HG03460 (cell line): ENCODE measurements at regions not wholly inside any gene's neighbourhood (a gene's known extent, or its start where the extent isn't known, plus 50 kb on each side); places are given as distances from the start of the nearest gene placed in this dataset.
A peak's percentile ranks its signal among the peaks of the same experiment; 100 is the strongest.
"Not testable (repeated sequence)": the region's sequence is repeated elsewhere in the genome, so short reads cannot be mapped to it uniquely, and the experiment has no call there.

ENCODE experiments used
- ATAC-seq: cut with Tn5 transposase; IDR thresholded peaks from one replicate; pipeline ENCODE4 v1.9.1; 2021; ENCODE audit not compliant: unreplicated experiment

DNA sequence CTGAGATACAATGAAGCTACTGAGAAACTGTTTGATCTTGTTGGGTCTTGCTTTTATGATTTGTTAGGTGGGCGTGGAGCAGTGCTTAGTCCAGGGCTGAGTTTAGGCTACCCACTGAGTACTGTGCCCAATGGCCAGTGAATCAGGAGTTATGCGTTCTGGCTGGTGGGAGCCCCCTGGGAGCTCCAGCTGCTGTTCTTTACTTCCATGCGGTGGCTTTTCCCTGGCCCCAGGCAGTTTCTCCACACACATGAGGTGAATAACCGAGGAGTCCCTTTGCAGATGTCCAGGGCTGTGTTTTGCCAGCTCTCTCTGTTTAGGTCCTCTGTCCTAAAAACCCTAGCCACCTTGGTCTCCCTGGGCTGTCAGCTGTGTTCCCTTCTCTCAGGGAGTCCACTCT is 106.5 kb downstream of the KLF13 start:
- no peak for ATAC-seq

DNA sequence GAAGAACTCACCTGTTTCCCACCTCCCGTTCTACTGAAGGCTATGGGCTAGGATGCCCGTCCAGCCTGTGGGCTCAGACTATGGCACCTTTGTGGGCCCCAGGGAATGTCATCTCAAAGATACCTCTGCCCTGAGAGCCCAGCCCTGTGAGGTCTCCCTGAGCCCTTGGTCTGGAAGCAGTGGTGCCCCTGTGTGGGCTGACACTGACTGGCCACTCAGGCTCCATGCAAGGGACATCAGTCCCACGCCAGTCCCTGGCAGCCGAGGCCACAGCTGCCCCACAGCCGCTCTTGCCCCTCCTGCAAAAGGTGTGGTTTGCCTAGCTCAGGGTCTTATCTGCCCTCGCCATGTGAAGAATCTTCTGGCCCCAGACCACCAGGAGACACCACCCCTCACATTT is 106.9 kb downstream of the KLF13 start:
- ATAC-seq: no peak

DNA sequence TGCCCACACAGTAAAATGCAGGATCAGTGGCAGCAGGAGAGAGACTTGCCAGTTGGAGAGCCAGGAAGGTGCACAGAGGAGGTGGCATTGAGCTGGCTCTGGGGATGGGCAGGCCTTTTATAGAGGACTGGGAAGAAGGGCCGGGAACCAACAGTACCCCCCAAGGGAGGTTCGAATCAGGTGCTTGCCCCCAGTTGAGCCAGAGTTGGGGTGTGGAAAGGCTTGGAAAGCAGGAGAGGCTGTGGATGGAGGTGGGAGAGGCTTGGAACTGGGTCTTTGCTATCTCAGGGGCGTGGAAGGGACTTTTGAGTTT is 107.6 kb downstream of the KLF13 start:
- no peak for ATAC-seq

DNA sequence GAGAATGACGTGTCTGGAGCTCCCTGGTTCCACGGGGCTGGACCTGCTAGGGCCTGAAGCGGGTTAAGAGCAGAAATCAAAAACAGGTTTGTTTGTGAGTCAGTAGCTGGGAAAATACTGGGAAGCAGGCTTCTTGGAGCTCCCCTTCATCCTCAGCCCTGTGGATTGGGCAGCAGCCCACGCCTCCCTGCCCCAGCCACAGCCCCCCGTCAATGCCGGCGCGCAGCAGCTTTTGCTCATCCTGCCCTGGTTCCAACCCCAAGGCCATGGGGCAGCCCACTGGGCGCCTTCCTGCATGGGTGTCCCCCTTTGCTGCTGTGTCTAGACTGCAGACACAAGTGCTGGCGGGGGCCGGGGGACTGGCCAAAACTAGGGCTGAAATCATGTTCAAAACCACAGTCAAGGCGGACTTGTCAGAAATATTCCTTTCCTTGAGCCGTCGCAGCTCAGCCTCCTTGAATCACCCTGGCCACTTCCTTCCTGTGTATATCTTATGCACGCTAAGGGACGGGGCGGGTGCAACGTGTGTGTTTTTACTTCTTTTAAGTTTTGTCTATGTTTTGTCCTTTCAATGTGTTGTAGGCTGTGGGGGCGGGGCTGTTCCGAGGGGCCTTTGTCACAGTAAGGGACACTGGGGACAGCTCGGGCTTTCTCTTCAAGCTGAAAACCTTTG is 108.1 kb downstream of the KLF13 start:
- peak; percentile 40 for ATAC-seq

DNA sequence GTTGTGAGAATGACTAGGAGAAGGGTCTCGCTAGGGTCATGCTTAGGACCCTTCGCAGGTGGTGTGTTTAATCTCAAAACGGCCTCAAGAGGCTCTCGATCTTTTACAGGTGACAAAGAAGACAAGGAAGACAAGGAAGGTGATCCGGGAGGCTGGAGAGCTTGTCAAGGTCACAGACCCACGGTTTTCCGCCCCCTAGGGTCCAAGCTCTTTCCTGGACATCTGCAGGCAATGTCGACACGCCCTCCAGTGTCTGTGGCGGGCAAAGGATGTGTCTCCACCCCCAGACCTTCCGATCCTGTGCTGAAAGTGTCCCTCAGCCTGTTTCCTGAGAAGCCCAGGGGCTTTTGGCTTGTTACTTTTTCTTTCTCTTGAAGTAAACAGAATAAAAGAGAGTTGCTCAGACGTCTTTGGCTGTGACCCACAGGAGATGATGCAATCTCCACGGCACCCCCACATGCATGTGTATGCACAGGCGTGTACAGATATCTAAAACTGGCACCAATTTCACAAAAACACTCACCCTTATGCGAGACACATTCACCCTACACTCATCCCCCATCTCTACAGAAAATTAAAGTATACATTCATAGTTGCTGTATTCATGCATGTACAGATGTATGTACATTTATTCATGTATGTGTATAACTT is 108.8 kb downstream of the KLF13 start:
- peak; percentile 53 for ATAC-seq

DNA sequence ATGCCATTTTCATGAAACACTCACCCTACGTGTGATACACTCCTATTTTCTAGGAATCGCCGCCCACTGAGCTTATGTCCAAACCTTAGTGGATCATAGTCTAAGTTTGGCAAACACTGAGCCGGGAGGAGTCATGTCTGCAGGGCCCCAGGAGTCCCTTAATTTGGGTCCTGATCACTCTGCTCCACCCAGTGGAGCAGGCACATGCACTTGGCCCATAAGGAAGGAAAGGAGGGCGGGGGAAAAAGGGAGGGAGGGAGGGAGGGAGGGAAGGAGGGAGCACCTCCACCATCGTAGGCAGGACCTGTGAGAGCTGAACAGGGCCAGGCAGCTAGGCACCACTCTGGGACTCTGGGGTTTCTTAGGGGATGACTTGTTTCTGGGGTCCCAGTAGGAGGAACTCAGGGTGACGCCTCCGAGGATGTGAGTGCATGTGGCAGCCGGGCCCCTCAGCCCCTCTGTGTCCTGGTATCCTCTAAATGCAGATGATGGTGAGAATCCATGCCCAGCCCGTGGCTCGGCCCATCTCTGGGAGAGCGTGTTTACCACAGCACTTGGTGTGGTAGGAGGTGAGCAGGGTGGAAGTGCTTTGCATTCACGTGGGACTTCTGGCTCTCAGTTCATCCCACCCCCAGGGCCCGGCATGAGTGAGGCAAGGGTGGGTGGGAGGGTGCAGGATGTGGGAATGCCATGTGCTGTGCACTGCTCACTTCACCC is 109.4 kb downstream of the KLF13 start:
- no peak for ATAC-seq

DNA sequence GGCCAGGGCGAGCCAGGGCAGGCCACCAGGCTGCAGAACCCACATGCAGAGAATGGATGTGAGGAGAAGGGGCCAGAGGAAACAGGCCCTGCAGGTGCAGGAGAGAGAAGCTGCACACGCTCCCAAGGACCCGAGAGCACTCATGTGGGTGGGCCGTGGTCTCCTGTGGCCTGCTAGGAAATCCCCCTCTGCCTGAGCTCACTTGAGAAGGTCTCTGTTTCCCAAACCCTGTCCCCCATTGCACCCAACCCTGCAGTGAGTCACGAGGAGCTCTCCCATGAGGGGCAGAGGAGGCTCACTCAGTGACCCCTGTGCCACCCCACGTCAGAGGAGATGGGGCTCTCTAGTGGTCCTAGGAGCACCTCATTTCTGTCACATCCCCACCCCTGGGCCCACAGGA is 111.1 kb downstream of the KLF13 start:
- no peak for ATAC-seq

DNA sequence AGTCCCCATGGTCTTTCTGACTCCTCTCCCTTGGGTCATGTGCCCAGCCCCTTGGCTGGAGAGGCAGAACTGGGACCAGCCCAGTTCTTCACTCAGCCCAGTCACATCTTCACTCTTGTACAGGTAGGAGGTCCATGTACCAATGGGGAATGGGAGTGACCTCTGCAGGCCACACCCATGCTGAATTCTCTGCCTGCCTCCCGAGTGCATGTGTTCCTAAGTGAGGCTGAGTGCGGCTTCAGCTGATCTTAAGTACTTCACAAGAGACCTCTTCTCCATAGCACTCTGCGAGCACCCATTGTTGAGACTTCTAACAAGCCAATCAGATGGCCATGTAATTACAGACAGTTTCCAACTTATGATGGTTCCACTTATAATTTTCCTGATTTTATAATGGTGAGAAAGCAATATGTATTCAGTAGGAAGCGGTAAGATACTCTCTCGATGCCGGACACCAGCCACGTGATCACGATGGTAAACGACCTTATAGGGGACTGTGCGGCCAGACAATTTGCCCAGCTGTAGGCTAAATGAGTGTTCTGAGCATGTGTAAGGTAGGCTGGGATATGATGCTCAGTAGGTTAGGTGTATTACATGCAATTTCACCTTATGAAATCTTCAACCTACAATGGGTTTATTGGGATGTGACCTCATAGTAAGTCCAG is 112.1 kb downstream of the KLF13 start:
- no peak for ATAC-seq

DNA sequence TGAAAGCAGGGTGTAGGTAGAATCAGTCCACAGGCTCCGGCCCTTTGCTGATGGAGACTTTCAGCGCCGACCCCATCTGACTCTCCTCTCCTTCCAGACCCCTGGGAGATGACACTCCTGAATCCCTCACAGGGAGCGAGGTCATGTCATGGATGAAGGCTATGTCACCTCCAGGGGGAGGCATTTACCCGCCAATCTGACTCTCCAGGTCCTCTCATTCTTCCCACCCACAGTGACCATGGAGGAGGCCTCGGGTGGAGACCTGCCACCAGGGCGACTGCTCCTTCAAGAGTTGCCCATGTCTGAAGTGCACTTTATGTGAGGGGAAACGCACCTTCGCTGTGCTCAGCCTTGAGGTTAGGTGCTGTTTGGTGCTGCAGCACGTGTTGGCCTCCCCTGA is 112.7 kb downstream of the KLF13 start:
- no peak for ATAC-seq

DNA sequence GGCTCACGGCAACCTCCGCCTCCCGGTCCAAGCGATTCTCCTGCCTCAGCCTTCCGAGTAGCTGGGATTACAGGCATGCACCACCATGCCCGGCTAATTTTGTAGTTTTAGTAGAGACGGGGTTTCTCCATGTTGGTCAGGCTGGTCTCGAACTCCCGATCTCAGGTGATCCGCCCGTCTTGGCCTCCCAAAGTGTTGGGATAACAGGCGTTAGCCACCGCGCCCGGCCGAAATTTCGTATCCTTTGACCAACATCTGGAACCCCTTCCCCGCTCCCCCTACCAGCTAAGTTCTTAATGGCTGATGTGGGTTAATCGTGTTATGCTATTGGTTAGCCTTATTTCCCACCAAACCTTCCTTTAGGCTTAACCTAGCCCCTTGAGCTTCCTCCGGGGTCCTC is 113.6 kb downstream of the KLF13 start:
- ATAC-seq: not testable (repeated sequence)

DNA sequence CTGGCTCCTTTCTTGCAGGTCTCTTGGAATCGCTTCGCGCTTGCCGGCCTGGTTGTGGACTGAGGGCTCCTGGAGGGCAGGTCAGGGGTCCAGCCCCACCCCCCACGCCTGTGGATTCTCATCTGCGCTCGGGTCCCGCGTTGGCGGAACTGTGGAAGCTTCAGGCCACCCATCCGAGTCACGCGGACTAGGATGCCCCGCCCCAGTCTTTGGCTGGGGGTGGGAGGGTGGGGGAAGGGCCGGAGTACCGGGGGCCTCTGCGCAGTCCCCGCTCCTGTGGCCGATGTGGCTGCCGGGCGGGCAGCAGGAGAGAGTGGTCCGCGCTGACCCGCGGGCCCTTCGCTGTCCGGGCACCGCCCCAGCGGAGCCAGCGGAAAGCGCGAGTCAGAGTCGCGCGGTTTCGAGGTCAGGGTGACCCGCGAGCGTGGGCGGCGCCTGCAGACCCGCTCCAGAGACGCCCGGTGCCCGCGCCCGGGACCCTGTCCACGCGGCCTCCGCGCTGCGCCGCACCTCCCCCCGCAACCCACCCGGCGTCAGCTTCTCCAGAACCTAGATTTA is 114.2 kb downstream of the KLF13 start:
- no peak for ATAC-seq

DNA sequence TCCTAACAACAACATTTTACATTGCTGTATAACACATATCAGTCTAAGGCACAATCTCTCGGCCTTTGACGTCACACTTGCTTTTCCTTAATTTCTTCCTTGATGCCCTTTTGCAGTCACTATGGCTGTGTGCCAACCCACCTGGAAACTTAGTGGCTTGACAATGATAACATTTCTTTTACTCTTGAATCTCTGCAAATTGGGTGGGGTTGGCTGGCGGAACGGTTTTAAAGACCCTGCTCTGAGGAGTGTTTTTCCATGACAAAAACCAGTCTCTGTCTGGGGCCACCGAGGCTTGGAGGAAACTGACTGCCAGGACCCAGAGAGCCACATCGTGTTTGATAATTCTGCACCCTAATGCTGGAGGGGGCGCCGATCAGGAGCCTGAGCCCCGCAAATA is 115.6 kb downstream of the KLF13 start:
- ATAC-seq: no peak

DNA sequence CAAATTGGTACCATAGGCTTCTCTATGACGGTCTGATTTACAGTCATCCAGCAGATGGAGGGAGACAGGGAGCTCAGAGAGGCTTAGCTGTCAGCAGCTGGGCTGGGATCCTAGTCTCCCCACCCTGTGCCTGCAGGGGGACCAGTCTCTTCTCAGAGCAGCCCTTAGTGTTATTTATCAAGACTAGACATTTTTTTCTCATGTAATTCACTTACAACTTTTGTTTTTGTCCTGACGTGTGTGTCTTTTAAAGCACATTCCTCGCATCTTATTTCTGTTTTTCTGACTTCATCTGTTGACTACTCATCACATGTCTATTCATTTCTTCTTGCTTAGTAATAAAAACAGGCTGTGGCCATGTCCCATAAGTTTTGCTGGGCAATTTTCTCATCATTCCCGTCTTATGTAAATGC is 116.1 kb downstream of the KLF13 start:
- no peak for ATAC-seq

DNA sequence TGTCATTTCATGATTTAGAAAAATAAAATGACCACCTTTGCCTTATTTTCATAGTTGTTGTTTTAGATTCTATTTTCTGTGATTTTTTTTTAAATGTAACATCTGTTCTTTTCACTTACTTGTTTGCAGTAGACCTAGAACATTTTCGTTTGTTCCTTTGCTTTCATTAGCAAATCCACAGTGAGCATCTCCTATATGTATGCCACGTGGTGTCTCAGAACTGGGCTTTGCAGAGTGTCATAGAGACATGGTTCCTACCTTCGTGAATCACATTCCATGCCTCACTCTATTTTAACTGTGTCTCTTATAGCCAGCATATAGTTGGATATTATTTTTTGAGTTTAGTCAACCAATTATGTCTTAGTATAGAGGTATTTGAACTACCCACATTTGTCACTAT is 118.2 kb downstream of the KLF13 start:
- no peak for ATAC-seq

DNA sequence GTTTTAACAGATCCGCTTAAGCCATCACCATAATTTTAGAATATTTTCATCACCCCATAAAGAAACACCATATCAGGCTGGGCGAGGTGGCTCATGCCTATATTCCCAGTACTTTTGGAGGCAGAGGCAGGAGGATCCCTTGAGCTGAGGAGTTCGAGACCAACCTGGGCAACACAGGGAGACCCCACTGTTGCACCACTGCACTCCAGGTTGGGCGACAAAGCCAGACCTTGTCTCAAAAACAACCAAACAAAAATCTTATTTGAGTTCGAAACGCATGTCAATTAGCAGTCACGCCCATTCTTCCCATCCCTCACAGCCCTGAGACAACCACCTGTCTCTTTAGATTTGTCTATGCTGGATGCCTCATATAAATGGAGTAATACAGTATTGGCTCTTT is 119.9 kb downstream of the KLF13 start:
- ATAC-seq: no peak

DNA sequence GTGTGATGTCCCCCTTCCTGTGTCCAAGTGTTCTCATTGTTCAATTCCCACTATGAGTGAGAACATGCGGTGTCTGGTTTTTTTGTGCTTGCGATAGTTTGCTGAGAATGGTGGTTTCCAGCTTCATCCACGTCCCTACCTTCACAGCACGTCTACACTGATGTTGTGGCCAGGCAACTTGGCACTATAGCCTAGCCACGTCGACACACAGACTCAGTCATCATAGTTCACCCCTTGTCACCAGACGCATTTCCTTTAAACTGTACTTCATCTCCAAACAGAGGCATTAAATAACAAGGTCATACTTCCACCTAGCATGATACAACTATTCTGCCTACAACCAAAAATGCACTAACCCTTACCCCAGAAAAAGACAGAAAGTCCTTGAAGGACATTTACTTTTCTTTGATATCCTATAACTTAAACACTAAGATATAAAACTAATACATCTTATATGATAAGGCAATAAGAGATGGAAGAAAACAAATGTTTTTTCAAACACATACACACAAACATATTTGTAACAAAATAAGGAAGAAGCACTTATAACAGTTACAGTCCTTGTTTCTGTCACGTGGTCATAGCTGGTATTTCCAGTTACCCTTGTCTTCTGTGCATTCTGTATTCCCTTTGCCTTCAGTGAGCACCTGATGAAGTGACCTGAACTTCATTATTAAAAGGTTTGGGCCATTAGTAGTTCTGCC is 121.4 kb downstream of the KLF13 start:
- ATAC-seq: no peak

DNA sequence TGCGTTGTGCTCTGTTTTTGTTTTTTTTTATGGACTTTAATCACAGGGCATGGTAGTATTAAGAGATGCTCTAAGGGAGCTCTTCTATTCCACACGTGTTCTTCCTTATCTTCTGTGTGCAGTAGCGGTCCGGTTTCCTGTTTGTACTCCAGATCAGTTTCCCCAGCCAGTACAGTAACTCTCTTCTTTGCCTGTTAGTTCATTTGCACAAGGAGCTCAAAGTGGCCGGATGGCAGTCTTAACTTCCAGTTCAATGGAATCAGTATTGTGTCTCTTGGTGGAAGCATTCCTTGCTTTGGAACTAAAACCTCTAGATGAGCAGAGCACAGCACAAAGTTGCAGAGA is 122.0 kb downstream of the KLF13 start:
- ATAC-seq: no peak

DNA sequence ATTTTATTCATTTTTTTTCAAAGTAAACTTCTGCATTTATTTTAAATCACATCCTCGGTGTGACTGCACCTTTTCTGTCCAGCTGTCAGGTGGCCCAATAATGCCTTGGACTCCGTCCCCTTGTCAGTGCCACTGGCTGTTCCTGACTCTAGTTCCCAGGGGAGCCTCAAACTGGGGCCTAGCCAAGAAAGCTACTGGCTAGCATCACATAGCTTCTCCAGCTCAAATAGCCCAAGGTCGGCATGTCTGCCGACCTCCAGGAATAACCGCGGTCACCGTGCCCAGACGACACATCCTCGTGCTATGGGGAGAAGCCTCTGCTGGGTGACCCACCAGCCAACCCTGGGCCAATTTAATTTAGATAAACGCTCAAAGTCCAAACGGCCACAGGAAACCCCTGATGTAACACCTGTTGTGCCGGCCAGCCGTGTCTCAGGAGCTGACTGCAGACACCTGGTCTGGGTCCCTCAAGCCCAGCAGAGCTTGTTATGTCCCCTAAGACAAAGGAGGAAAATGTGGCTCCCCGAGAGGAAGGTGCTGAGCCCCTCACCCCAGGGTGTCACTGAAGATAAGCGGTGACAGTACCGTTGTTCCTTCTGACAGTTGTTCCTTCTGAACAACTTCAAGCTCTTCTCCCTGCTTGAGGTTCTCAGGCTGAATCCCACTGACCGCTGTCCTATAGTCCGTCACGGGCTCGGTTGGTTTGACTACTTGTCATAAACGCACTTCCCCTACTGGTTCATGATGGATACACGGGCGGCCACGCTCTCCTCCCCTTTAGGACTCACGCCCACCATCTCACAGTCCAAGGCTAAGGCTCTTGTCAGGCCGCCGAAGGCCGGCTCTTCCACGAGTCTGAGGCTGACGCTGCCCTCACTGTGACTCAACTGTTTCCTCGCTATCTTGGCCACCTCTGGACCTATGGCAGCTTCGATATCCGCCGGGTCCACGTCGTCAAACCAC is 126.2 kb downstream of the KLF13 start:
- ATAC-seq: no peak

DNA sequence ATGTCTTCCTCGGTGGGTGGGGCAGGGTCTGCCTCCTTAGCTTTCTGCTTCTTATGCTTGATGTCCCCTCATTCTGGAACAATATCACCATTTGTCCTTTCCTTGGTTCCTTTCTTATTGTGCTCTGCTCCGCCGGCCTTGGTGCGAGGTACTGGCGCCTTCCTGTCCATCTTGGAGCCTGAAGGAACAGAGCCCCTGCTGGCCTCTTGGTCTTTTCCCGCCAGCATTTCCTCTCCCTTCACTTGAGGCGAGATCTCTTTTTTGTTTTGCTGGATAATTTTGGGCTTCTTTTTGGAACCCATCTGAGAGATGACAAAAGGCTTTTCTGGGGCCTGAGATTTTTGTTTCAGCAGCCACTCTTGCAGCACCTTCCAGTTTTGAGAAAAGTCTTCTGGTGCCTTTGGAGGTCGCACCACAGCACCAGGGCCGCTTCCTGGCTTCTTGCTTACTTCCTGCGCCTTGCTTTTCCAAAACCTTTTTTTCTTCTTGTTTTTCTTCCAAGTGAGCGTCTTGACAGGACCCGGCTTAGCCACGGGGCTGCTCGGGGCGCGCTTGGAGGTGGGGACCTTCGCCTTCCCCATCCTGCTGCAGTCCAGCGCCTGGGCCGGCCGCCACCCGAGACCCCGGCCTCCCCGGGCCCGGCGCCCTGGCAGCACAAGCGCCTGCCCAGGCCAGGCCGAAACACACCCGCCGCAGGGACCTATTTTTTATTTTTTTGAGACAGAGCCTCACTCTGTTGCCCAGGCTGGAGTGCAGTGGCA is 127.1 kb downstream of the KLF13 start:
- ATAC-seq: no peak
